ENCODE measurements at regions not wholly inside any gene's neighbourhood (a gene's known extent, or its start where the extent isn't known, plus 50 kb on each side); places are given as distances from the start of the nearest gene placed in this dataset.

DNA sequence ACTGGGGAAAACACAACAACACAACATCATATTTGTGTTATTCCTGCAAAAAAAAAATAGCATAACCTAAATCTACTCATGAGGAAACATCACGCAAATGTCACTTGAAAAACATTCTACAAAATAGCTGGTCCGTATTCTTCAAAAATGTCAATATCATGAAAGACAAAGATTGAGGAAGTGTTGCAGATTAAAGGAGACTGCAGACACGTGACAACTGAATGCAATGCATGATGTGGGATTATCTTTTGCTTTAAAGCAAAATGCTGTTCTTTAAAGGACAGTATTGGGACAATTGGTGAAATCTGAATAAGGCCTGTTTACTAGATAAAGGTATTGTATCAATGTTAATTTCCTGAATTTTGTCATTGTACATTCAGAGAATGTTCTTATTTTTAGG, 157.7 kb downstream of the SMIM20 start:
- DNase-seq (ENCODE audit: low spot score) = no peak

DNA sequence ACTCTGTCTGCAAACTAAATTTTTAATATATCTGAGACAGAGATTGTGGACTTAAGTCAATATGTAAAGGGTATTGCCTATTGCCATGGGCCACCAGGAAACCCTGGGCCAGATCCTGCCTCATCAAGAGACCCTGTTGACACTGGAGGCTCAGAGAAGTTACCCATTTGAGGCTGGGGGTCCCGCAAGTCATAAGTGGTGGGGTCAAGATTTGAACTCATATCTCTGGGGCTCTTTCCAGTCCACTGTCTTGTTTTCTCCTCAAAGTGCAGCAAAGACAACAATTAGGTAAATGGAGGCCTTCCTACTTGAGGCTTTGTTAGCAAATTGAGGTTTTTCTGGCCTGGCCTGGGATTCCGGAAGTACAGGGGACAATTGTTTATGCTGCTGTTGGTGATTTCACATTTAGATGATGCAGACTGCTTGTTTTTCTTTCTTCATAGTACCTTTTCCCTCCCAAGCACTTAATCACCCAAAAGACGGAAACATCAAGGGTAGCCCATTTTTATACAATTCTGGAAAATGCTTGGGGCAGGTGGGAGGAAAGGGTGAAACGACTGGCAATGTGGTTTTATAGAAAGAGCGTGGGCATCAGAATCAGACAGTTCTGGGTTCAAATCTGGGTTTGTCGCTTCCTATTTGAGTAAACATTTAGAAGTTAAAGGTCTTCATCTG, 160.0 kb downstream of the SMIM20 start:
- peak; percentile 45 for DNase-seq (ENCODE audit: low spot score)

- DNase-seq (ENCODE audit: low spot score) = peak; percentile 81
Observed at GRCh38 chr4:26074712-26075430, 160.9 kb downstream of the SMIM20 start.

GRCh38 chr4:26075583-26075982, 161.6 kb downstream of the SMIM20 start:
- DNase-seq (ENCODE audit: low spot score) = peak; percentile 11

DNA sequence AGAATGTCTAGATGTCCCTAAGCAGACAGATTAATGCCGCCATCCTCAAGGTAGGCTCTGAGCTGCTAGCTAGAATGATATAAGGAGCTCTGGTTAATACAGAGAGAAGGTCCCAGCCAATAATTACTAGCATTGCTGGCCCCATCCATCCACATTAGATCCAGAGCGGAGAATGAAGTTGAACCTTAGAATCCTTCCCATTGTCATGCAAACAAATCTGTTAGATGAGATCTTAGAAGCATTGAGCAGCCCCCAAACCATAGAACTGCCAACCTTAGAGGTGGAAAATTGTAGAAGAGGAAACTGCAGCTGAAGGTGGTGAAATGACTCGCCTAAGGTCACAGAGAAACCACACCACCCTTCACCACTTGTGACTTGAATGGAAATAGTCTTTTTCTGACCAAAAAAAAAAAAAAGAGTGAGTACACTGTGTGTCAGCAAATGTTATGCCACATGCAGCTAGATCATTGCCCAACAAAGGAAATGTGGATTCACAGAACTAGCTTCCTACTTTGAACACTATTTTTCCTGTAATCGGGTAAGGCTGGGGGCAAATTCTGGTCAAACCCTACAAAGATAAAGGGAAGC, 162.1 kb downstream of the SMIM20 start:
- peak; percentile 87 for DNase-seq (ENCODE audit: low spot score)

GRCh38 chr4:26076896-26077295, 162.9 kb downstream of the SMIM20 start:
- DNase-seq (ENCODE audit: low spot score) = peak; percentile 15

DNA sequence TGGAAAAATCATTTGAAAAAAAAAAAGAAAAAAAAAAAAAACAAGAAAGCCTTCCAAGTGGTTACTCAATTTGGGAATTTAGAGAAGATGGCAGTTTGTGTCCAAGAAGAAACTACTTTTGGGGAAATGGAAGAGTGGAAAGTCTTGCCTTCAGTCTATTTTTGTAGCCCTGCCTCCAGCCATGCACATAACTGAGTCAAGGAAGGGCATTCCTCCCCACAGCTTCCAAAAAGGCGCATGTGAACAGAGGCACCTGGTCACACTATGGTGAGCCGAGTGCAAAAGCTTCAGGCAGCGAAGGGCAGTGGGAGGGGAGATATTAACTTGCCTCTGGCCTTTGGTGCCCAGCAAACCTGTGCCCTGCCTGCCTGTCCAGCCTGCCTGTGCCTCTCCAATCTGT, 163.7 kb downstream of the SMIM20 start:
- no peak for DNase-seq (ENCODE audit: low spot score)

- DNase-seq (ENCODE audit: low spot score) = no peak
Observed at GRCh38 chr4:26080870-26081628, 167.0 kb downstream of the SMIM20 start.

GRCh38 chr4:26081795-26082498, 167.9 kb downstream of the SMIM20 start:
- DNase-seq (ENCODE audit: low spot score) = peak; percentile 72

GRCh38 chr4:26082565-26082964, 168.5 kb downstream of the SMIM20 start:
- no peak for DNase-seq (ENCODE audit: low spot score)

- peak; percentile 40 for DNase-seq (ENCODE audit: low spot score)
Observed at GRCh38 chr4:26083987-26084386, 170.0 kb downstream of the SMIM20 start.

GRCh38 chr4:26084414-26084813, 170.4 kb downstream of the SMIM20 start:
- no peak for DNase-seq (ENCODE audit: low spot score)

DNA sequence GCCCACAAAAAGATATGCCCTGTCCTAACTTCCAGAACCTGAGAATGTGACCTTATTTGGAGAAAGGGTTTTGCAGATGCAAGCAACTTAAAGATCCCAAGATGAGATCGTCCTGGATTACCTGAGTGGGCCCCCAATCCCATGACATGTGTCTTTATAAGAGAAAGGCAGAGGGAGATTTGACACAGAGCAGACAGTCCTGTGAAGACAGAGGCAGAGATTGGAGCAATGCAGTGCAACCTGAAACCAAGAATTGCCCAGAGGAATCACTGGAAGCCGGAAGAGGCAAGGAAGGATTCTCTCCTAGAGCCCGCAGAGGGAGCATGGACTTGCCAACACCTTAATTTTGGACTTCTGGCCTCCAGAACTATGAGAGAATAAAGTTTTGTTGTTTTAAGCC, 171.5 kb downstream of the SMIM20 start:
- DNase-seq (ENCODE audit: low spot score) = no peak

DNA sequence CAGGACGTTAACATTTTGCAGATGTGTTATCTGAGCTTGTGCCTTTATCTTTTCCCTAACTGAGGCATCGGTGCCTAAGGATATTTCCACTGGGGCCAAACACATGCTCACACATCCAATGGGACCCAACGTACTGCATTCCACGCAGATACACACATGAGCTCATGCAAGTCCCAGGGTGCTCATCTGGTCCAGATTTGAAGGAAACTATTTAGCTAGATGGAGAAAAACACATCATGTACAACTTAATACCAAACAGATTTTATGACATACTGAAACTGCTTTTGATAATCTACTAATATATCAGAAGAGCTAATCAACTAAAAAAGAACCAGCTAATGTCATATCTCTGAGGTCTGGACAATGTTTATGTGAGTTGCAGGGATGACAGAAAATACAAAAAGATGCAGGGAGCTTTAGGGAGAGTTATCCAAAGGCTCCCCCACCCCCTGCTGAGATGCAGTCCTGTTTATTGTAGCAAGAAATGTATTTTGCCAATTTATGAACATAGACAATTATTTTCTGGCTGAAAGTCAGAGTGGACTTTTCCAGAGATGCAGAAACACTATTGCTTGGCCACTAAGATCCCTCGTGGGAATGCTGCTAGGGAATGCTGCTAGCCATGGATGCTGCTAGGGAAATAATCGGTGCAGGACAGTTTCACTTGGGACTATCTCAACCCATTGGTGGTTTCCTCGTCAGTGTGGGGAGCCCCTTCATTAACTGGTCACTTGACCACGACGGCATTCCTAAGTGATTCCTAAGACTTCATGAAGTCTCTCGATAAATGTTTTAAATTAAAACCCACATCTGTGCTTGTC, 172.8 kb downstream of the SMIM20 start:
- no peak for DNase-seq (ENCODE audit: low spot score)

DNA sequence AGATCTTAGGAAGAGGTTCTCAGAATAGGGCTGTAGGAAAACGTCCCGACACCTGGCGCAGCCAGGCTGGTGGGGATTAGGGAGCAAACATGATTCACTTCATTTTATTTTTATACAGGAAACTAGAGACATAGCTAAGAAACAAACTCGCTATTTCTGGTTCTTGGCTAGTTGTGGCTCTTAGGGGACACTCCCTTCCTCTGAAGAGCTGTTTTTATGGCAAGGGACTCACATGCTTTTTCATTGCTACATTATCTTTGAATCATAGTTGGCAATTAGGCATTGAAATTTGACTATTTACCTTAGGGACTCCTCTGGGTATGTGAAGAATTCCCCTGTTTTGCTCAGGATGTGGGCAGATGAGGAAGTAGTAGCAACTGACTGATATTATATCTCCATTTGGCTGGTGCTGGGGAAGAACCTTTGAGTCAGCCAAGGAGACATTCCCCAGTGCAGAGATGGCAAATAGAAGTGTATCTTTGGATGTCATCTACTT, 174.5 kb downstream of the SMIM20 start:
- peak; percentile 47 for DNase-seq (ENCODE audit: low spot score)

DNA sequence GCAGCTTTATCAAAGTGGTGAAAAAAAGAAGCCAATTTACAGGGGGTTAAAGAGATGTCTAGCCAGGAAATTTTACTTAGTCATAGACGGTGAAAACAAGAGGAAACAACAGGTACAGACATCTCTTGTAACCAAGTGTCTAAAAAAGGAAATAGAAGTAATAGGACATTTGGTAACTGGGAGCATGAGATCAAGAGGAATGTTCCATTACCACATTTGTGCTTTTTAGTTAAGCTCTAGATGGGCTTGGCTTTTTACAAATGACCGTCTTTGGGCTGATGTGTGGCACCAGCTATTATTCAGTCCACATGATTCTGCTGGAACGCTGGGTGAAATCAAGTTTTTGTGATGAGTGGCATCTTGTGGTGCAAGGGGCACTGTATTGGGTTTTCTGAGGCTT, 179.5 kb downstream of the SMIM20 start:
- DNase-seq (ENCODE audit: low spot score) = no peak

GRCh38 chr4:26094076-26094475, 180.1 kb downstream of the SMIM20 start:
- DNase-seq (ENCODE audit: low spot score) = no peak

- no peak for DNase-seq (ENCODE audit: low spot score)
Observed at GRCh38 chr4:26094911-26095310, 180.9 kb downstream of the SMIM20 start.

DNA sequence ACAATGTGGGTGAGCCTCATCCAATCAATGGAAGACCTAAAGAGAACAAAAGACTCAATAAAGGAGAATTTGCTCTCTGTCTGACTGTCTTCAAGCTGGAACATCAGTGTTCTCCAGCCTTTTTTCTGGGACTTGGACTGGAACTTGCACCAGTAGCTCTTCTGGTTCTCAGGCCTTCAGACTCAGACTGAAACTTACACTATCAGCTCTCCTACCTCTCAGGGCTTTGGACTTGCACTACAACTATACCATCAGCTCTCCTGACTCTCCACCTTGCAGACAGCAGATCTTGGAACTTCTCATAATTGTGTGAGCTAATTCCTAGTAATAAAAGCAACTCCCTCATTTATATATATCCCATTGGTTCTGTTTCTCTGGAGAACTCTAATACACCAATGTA, 185.9 kb downstream of the SMIM20 start:
- no peak for DNase-seq (ENCODE audit: low spot score)

DNA sequence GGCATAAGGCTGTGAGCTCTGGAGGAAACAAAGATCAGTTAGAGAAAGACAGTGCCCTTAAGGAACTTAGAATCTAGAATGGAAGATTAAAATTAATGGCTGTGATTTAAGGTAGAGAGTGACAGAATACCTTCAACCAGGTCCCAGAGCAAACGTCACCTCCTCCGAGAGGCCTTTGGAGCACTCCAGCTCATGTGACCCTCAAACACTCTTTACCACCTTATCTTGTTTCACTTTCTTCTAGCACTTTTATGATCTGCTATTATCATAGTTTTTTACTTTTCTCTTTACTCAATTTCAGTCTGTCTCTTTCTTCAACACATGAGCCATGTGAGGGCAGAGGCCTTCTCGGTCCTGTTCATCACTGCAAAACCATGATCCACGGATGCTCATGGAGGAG, 187.0 kb downstream of the SMIM20 start:
- DNase-seq (ENCODE audit: low spot score) = no peak
